Subcutaneous abdominal adipose tissue (tissue), 5 donors: ENCODE measurements at regions not wholly inside any gene's neighbourhood (a gene's known extent, or its start where the extent isn't known, plus 50 kb on each side); places are given as distances from the start of the nearest gene placed in this dataset.

ENCODE experiments used
- H3K27ac ChIP-seq: one replicate; pipeline ENCODE4 v1.7.0; 2013; ENCODE audit warnings: low read depth, mild to moderate bottlenecking, inconsistent platforms, low read length, moderate library complexity
- H3K27me3 ChIP-seq, 5 donors: one replicate each; pipeline ENCODE4 v1.7.0; 2013; ENCODE audit warnings: low read length in 5 of 5, inconsistent platforms in 1 of 5; ENCODE audit not compliant: control insufficient read depth in 5 of 5, insufficient read depth in 4 of 5
- H3K36me3 ChIP-seq, 5 donors: one replicate each; pipeline ENCODE4 v1.7.0; 2013; ENCODE audit warnings: low read length in 5 of 5; ENCODE audit not compliant: control insufficient read depth in 5 of 5, insufficient read depth in 5 of 5
- H3K4me1 ChIP-seq, 5 donors: one replicate each; pipeline ENCODE4 v1.7.0; 2013; ENCODE audit warnings: low read length in 5 of 5, mild to moderate bottlenecking in 3 of 5, moderate library complexity in 1 of 5; ENCODE audit not compliant: control insufficient read depth in 5 of 5, insufficient read depth in 5 of 5
- H3K4me3 ChIP-seq, 5 donors: one replicate each; pipeline ENCODE4 v1.7.0; 2013; ENCODE audit warnings: low read length in 5 of 5, low read depth in 1 of 5
- H3K9ac ChIP-seq, 5 donors: one replicate each; pipeline ENCODE4 v1.7.0; 2013; ENCODE audit warnings: low read length in 5 of 5, mild to moderate bottlenecking in 4 of 5, moderate library complexity in 3 of 5
- H3K9me3 ChIP-seq, 5 donors: one replicate each; pipeline ENCODE4 v1.7.0; 2013; ENCODE audit warnings: low read length in 5 of 5; ENCODE audit not compliant: control insufficient read depth in 5 of 5
- donor health status: healthy.
- donor health status: healthy.
- donor health status: healthy.
- donor health status: healthy.
- donor health status: healthy.

DNA sequence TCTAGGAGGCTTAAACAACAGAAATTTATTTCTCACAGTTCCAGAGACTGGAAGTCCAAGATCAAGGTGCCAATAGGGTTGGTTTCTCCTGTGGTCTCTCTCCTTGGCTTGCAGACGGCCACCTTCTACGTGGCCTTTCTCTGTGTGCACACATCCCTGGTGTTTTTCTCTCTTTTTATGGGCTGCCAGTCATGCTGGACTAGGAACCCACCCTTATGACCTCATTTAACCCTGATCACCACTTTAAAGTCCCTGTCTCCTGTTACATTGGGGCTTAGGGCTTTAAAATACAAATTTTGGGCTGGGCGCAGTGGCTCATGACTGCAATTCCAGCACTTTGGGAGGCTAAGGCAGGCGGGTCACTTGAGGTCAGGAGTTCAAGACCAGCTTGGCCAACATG lies 157.1 kb downstream of the TLE1 start:
- Histone ChIP-seq H3K4me3 (no peak overlapping the region), H3K4me1 (peaks cover 0 to 8% (median 0%) of the 10 kb centered on the region in 5 donors), H3K27me3 (no peaks in the 10 kb centered on the region), H3K9ac (no peak overlapping the region), H3K36me3 (no peaks in the 10 kb centered on the region), H3K27ac (no peak overlapping the region), H3K9me3 (no peaks in the 10 kb centered on the region)

DNA sequence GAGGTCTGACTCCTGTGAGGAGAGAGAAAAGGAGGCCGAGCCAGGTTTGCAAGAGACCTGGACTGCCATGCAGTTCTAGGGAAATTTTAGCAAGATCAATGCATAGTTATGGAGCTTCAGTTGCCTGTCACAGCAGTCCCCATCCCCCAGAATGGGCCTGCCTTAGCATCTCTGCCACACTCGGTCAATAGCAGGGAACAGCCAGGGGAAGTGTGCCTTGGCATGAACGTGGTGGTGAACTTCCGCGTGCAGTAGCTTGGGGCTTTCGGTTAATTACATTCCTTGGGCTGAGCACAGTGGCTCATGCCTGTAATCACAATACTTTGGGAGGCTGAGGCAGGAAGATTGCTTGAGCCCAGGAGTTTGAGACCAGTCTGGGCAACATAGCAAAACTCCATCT lies 157.8 kb downstream of the TLE1 start:
- no peaks in the 10 kb centered on the region for H3K9me3 ChIP-seq
- H3K36me3 ChIP-seq: no peaks in the 10 kb centered on the region
- no peak overlapping the region for H3K9ac ChIP-seq
- peaks cover 0 to 8% (median 3%) of the 10 kb centered on the region in 5 donors for H3K4me1 ChIP-seq
- H3K27me3 ChIP-seq: no peaks in the 10 kb centered on the region
- no peak overlapping the region for H3K4me3 ChIP-seq
- no peak overlapping the region for H3K27ac ChIP-seq

DNA sequence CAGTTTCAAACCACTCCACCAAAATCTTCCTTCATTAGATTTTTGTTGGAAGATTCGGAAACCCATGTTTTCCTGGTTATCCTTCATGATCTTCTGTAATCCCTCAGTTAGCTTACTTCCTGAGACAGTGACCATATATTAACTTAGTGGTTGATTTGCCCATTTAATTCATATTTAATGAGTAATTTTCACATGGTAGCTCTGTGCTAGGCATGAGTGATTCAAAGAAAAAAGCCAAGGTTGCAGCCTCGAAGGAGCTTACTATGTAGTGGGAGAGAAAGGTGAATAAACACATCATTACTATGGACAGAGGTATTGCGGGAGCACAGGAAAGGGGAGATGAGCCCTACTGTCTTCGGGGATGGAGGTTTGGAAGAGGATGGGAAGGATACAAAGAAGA lies 158.5 kb downstream of the TLE1 start:
- Histone ChIP-seq H3K36me3 (no peaks in the 10 kb centered on the region), H3K9ac (no peak overlapping the region), H3K9me3 (no peaks in the 10 kb centered on the region), H3K4me1 (peaks cover 0 to 12% (median 3%) of the 10 kb centered on the region in 5 donors), H3K27ac (no peak overlapping the region), H3K4me3 (no peak overlapping the region), H3K27me3 (no peaks in the 10 kb centered on the region)

DNA sequence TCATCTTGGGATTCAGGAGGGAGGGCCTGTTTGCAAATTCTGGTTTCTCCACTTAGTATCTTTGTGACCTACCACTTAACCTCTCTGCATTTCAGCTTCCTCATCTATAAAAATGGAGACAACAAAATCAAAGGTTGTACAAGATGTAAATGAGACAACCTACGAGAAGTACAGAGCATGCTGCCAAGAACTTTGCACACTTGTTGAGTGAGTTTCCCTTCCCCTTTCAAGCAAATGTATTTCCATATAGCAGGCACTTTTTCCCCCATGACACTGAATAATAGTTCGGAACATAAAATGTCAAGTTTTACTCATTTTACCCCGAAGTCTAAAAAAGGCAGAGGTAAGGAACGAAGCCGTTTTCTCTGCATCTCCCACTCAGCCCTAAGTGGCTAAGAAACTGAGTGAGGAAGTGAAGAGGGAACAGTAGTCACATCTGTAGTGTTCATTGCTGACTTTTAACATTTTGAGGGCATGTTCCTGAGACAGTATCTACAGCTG lies 159.0 kb downstream of the TLE1 start:
- Histone ChIP-seq H3K4me1 (peaks cover 0 to 12% (median 3%) of the 10 kb centered on the region in 5 donors), H3K27ac (no peak overlapping the region), H3K36me3 (no peaks in the 10 kb centered on the region), H3K9ac (no peak overlapping the region), H3K9me3 (no peaks in the 10 kb centered on the region), H3K4me3 (no peak overlapping the region), H3K27me3 (no peaks in the 10 kb centered on the region)

DNA sequence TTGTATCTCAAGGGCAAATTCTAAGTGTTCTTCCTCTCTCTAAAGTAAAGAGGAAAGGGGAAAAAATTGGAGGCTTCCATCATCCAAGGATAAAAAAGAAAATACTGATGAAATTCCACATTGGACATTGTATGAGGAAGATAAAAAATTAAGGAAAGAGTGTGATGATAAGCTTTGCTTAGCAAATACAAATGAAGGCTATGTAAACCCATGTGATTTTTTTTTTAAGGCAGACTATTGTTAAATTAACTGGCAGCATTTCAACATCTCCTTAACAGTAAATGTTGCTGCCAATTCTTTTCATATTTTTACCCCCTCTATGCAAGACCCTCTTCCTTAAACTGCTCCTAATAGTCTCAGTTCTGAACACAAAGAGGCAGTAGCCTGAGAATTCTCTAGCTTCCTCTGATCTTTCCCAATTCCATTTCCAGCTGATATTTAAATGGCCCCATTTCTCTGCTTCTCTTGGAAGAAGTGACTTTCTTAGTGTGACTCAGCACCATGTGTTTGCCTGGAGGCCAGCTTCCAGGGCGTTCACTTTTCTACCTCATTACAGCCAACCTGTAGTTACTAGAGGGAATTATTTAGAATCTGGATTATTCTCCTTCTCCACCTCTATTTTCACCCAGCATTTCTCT lies 159.7 kb downstream of the TLE1 start:
- Histone ChIP-seq H3K36me3 (no peaks in the 10 kb centered on the region), H3K27me3 (no peaks in the 10 kb centered on the region), H3K27ac (no peak overlapping the region), H3K9me3 (no peaks in the 10 kb centered on the region), H3K4me1 (peaks cover 0 to 14% (median 6%) of the 10 kb centered on the region in 5 donors), H3K9ac (no peak overlapping the region), H3K4me3 (no peak overlapping the region)

DNA sequence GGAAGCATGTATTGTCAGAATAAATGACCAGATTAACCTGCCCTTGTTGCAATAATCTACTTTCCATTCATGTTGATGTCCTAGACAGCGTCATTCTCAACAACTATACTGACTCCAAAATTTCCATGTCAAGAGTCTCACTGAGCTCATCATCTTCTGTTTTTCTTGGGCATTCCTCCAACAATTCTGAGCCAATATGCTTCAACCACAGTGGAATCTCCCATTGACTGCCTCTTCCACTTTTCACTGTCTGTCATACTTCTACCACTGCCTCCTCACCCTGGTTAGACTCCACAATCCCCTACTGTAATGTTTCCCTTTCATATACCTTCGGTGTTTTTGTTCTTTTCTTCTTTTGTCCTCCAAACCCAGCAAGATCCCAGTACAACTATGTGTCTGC lies 162.8 kb downstream of the TLE1 start:
- no peaks in the 10 kb centered on the region for H3K27me3 ChIP-seq
- no peak overlapping the region for H3K9ac ChIP-seq
- no peak overlapping the region for H3K4me3 ChIP-seq
- H3K36me3 ChIP-seq: no peaks in the 10 kb centered on the region
- H3K9me3 ChIP-seq: no peaks in the 10 kb centered on the region
- no peak overlapping the region for H3K27ac ChIP-seq
- H3K4me1 ChIP-seq: peaks cover 0 to 27% (median 19%) of the 10 kb centered on the region in 5 donors

DNA sequence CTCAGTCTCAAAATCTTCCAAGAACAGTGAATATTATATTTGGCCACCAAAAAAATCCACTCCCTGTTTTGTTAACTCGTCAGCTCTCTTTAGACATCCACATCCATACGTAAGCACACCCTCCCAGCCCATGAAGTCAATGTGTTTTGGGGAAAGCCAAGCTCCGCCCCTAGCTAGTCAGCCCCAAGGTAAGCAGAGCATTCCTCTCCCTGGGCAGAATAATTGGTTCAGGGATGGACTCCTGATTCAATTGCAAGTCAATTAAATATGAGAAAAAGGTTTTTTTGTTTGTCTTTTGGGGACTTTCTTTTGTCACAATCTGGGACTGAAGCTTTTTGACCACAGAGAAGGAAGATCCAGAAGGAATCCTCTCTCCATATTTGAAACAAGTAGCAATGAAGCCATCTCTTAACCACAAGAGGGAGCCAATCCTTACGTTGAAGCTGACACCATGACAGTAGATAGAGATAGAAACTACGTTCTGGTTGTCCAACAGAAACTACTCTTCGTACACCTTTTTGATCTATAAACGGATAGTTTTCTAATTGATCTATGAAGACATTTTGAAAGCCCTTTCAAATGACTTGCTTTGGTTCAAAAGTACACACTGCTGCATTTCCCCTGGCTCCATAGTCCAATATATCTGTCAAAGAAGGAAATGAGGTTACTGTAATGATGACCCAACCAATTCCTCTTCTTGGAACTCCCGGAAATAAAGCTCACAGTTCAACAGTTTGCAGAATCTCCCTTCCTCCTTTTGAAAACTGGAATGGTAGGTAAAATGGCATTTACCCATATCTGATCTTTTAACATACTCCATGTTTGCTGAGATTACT lies 166.4 kb downstream of the TLE1 start:
- Histone ChIP-seq H3K36me3 (no peaks in the 10 kb centered on the region), H3K4me3 (peak overlapping the region in 3 of 5 donors; percentile 1 to 40 (median 23)), H3K9ac (no peak overlapping the region), H3K27me3 (no peaks in the 10 kb centered on the region), H3K9me3 (no peaks in the 10 kb centered on the region), H3K27ac (no peak overlapping the region), H3K4me1 (peaks cover 0 to 30% (median 14%) of the 10 kb centered on the region in 5 donors)

DNA sequence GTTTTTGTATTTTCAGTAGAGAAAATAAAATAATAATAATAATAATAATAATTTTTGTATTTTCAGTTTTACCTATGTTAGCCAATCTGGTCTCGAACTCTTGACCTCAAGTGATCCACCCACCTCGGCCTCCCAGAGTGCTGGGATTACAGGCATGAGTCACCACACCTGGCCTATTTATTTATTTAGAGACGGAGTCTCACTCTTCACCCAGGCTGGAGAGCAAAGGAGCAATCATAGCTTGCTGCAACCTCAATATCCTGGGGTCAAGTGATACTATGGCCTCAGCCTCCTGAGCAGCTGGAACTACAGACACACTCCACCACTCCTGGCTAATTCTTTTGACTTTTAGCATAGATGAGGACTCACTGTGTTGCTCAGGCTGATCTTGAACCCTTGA lies 167.5 kb downstream of the TLE1 start:
- H3K27me3 ChIP-seq: no peaks in the 10 kb centered on the region
- H3K4me1 ChIP-seq: peaks cover 0 to 30% (median 14%) of the 10 kb centered on the region in 5 donors
- H3K36me3 ChIP-seq: no peaks in the 10 kb centered on the region
- no peak overlapping the region for H3K9ac ChIP-seq
- no peaks in the 10 kb centered on the region for H3K9me3 ChIP-seq
- no peak overlapping the region for H3K4me3 ChIP-seq
- no peak overlapping the region for H3K27ac ChIP-seq

DNA sequence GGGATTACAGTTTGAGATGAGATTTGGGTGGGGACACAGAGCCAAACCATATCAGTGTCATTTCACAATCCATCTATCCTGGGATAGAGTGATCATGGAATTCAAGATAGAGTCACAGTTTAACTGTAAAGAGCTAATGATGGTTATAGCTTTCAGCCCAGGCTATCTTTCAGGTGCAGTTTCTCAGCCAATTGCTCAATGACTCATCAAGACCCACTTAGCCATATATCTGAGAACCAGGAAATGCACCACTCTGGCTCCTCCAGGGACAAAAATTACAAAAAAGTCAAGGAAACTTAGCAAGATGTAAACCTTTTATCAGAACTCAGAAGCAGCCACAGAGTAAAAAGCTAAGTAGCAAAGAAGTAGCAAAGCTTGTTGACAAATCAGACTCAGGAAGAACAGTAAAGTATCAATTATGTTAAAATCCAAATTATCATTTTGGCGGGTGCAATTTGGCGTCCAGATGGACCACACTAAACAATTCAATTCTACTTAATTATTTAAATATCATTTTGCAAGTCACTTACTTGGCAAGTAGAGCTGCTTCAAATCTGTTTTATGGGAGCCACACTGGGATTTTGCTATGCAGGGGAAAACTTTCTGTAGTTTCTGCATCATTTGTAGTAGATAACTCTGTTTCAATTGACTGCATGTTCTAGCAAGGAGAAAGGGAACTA lies 169.4 kb downstream of the TLE1 start:
- H3K27ac ChIP-seq: no peak overlapping the region
- no peaks in the 10 kb centered on the region for H3K36me3 ChIP-seq
- no peak overlapping the region for H3K4me3 ChIP-seq
- H3K9me3 ChIP-seq: no peaks in the 10 kb centered on the region
- H3K9ac ChIP-seq: no peak overlapping the region
- peaks cover 0 to 27% (median 10%) of the 10 kb centered on the region in 5 donors for H3K4me1 ChIP-seq
- no peaks in the 10 kb centered on the region for H3K27me3 ChIP-seq

DNA sequence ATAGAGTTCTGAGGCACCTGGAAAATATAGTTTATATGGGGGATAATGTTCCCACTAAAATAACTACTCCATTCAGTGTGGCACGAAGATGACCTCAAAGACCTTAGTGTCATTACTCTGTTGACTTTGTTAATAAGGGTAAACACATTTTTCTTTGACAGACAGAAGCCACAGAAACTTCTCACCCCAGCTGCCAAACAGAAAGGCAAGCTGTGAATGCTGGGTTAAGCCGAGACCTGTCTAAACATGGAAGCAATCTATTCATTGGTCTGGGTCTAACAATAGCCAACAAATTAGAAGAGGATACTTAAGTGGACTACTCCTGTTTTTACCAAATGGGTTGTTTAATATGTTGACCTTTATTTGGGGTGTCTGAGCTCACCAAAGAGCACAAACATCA lies 171.4 kb downstream of the TLE1 start:
- Histone ChIP-seq H3K36me3 (no peaks in the 10 kb centered on the region), H3K9me3 (no peaks in the 10 kb centered on the region), H3K27me3 (no peaks in the 10 kb centered on the region), H3K9ac (no peak overlapping the region), H3K27ac (no peak overlapping the region), H3K4me1 (peaks cover 0 to 9% (median 0%) of the 10 kb centered on the region in 5 donors), H3K4me3 (no peak overlapping the region)
